ENCODE measurements at regions not wholly inside any gene's neighbourhood (a gene's known extent, or its start where the extent isn't known, plus 50 kb on each side); places are given as distances from the start of the nearest gene placed in this dataset.

DNA sequence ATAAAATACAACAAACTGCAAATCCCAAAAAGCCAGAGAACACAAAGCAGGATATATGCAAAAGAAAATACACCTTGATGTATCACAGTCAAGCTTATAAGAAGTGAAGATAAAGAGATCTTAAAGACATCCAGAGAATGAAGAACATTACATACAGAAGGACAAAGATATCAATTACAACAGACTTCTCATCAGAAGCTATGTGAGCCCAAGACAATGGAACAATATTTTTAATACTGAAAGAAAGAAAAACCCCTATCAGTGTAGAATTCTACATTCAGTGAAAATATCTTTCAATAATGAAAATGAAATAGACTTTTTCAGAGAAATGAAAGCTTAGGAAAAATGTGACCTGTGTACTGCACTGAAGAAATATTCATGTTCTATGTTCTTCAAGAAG, 104.5 kb upstream of the PHACTR3 start:
- TF ChIP-seq, protein P1, sequence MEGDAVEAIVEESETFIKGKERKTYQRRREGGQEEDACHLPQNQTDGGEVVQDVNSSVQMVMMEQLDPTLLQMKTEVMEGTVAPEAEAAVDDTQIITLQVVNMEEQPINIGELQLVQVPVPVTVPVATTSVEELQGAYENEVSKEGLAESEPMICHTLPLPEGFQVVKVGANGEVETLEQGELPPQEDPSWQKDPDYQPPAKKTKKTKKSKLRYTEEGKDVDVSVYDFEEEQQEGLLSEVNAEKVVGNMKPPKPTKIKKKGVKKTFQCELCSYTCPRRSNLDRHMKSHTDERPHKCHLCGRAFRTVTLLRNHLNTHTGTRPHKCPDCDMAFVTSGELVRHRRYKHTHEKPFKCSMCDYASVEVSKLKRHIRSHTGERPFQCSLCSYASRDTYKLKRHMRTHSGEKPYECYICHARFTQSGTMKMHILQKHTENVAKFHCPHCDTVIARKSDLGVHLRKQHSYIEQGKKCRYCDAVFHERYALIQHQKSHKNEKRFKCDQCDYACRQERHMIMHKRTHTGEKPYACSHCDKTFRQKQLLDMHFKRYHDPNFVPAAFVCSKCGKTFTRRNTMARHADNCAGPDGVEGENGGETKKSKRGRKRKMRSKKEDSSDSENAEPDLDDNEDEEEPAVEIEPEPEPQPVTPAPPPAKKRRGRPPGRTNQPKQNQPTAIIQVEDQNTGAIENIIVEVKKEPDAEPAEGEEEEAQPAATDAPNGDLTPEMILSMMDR (conservative IDR thresholded peaks at IDR 0.05 in 1 of 2, IDR thresholded peaks at IDR 0.05 in 1 of 2; ENCODE audit: low read depth in 1 of 2, low read length in 2 of 2): no peak
- no peak for TF ChIP-seq EZH2 (IDR thresholded peaks at IDR 0.05; ENCODE audit: low read length, missing control alignments)

All from fibroblast of lung (primary cell).